G401 (cell line): ENCODE measurements at regions not wholly inside any gene's neighbourhood (a gene's known extent, or its start where the extent isn't known, plus 50 kb on each side); places are given as distances from the start of the nearest gene placed in this dataset.
"Not testable (repeated sequence)": the region's sequence is repeated elsewhere in the genome, so short reads cannot be mapped to it uniquely, and the experiment has no call there.

Source experiments
- DNase-seq: peaks from one replicate; pipeline ENCODE4 v3.0.0-alpha.2; 2015; ENCODE audit warnings: low spot score
- in situ Hi-C: cut with HindIII; loops from 2 replicates; pipeline ENCODE4 v1.10.0; 2016; ENCODE audit warnings: low sequenced_read_pairs, mixed read lengths

DNA sequence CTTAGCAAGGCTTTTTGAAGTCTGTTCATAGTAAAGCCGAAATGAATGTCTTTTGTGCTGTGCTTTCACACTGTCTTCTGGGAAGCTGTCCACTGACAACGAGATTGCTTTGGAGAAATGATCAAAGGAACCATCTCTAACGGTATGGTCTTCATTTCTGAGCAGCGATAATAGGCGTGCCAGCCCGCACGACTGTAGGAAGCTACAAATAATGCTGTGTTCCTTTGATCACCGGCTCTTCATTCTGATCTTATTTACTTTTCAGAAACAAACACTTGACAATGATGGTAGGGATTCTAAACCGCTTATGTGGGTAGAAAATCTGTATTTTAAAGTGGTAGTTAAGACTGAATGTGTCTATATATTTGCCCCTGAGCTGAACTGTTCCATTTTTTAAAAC lies 306.6 kb upstream of the EXOC2 start:
- in situ Hi-C loops = no loop called here
- DNase-seq = no peak

DNA sequence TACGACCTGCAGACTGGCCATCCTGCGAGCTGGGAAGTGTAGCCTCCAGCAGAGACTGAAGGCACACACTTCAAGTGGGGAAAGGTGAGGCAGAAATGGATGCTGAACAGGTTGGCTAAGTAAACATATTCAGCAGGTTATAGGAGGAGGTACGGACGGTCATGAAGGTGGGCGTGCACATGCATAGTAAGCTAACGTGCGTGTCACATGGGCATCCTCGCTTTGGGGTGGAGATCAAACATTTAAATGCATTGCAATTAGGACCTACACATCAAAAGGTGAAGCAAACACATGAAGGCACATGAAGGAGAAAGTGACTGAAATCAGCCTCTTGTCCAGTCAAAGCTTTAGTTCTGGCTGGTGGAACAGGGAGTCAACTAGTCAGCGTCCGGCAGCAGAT lies 305.6 kb upstream of the EXOC2 start:
- in situ Hi-C loops = no loop called here
- DNase-seq = no peak

DNA sequence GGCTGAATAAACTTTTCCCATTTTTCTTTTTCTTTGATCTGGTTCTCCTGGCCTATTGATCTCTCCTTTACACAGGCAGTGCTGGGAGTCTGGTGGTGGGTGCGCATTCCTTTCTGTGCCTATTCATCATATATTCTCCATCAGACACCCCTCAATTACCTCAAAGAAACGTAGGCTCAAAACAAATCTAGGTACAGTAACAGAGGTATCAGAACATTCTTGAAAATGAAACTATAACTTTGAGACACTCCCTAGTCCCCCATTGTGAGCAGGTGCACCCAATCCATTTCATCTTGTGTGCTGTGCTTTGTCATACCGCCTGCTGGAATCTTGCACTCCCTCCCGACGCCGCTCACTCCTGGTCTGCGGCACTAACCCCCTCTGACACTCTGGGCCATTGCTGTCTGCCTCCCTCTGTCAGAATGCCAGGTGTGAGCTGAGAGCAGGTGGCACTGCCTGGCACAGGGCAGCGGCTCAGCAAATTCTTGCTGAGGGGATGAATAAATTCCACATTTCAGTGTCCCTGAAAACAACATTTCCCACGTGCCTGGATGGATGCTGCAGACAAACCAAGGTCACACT lies 303.4 kb upstream of the EXOC2 start:
- peak; percentile 91 for DNase-seq
- in situ Hi-C loops = no loop called here

DNA sequence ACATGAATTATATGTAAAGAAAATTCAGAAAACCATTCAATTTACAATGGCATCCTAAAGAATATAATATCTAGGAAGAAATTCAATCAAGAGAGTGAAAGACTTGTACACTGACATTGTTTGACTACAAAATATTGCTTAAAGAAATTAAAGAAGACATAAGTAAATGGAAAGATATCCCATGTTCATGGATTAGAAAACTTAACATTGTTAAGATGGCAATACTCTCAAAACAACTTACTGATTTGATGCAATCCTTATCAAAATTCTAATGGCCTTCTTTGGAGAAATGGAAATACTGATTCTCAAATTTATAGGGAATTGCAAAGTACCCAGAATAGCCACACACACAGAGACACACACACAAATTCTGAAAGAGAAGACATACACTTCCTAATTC lies 298.3 kb upstream of the EXOC2 start:
- no peak for DNase-seq
- in situ Hi-C loops = no loop called here

DNA sequence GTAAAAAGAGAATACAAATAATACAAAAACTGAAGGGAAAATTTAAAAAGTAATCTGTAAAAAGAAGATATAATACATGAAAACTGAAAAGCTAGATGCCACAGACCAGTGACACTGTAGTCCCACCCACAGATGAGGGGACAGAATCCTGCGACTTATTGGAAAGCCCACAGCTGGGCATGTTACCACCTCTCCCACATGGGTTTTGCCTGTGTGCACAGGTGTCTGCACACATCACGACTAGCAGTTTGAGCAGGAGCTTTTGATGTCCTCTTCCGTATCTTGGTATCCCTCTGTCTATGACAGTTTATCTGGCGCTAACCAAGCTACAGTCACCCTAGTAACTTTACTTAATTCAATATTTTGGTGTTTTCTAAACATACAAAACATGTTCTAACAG lies 291.1 kb upstream of the EXOC2 start:
- in situ Hi-C loops = no loop called here
- no peak for DNase-seq

DNA sequence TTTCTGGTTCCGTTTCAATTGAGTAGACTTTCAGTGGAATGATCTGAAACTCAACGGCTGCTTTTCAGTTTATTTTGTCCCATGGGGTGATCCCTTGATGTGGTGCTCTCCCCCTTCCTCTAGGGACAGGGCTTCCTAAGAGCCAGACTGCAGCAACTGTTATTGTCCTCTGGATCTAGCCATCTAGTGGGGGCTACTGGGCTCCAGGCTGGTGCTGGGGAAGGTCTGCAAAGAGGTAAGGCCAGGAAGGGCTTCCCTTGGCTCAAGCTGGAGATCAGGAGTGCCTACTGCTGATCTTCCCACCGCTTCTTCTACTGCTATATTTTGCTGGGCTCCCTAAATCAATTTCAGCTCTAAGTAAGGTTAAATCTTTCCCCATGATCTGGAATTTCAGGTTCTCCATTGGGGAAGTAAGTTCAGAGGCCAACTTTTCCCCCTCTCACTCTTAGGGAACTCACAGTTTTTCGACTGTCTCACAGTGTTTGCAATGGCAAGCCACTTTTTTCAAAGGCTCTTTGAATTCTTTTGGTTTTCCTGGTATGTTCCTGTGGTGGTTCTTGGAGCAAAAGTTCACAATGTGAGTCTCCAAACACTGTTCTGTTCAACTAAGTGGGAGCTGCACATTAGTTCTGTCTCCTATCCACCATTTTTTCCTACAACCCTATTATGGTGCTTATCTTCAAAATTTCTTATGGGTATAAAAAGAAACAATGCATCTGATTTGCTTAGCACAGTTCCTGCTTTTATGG lies 286.2 kb upstream of the EXOC2 start:
- DNase-seq = no peak
- in situ Hi-C loops = no loop called here

DNA sequence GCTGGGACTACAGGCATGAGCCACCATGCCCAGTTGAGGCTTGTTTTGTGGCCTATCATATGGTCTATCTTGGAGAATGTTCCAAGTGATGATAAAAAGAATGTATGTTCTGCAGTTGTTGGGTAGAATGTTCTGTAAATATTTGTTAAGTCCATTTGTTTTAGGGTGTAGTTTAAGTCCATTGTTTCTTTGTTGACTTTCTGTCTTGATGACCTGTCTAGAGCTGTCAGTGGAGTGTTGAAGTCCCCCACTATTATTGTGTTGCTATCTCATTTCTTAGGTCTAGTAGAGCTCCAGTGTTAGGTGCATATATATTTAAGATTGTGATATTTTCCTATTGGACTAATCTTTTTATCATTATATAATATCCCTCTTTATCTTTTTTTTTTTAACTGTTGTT lies 284.3 kb upstream of the EXOC2 start:
- in situ Hi-C loops, DNase-seq: not testable (repeated sequence)

DNA sequence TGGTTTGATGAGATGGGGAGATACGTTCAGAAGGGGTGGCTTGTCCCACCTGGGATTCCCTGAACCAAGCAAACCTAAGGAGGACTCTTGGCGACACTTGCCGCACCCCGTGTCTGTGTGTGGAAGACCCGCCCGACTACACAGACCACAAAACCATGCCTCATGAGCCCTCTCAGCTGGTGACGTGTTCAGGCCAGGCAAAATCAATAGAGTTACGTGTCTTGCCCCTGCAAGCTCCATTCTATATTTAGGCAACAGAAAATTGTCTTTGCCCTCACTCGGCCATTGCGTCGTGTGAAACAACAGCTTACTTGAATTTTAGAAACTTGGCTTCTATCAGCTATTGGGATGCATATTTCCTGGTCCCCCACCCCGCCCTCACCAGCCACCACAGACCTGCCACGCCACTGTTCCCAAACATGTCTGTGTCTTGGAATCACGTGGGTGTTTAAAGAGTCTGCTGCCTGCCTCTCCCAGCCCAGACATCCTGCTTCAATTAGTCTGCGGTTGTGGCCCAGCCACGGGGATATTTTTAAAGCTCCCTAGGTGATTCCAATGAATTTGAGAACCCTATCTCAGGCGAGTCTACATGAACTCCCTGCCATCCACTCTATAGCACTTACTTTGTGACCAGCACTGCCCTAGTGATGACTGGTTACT lies 279.2 kb upstream of the EXOC2 start:
- DNase-seq = no peak
- in situ Hi-C loops = no loop called here

DNA sequence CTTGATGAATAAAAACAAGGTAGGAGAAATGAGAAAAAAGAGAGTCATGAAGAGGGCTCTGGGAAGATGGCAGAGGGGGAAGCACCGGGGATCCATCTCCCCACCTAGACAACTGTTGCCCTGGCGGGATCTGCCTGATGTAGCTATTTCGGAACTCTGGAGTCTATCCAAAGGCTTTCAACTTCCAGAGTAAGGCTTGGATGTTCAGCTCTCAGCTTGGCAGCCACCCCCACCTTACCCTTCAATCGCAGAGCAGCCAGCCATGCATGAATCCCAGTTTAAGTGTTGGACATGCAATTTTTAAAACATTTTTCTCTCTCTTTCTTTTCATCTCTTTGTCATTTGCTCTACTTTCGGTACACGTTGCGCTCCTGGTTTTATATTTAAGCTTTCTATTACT lies 275.9 kb upstream of the EXOC2 start:
- in situ Hi-C loops = no loop called here
- no peak for DNase-seq

DNA sequence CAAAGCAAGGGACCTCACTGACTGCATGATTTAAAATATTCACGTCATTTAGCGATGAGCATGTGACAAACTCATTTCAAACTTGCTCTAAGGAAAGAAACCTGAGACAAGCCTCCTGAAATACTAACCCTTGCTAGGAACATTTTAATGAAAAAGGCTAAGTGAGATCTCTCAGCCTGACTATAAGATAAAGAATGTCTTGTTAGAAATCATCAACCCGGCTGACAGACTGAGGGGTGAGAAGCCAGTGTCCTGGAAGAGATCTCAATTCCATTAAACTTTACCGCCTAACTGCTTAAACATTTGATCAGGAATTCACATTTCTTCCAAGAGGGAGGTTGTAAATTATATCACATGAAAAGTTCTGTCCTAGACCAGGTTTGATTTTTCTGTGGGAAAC lies 274.8 kb upstream of the EXOC2 start:
- no peak for DNase-seq
- in situ Hi-C loops = no loop called here

DNA sequence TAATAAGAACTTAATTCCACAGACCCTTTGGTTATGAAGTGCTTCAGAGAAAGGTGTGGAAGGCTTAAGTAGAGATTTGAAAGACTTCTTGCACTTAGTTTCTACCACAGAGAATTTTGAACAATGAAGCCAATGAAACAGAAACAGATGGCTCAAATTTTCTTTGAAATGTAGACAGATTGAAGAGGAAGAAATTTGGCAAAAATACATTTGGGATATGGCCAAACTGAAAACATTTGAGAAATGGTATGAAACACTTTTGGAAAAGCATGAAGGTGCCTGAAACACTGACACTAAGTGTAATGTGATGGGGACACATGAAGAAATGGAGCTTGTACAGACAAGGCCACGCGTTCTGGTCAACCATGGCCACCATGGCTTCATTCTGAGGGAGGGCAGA lies 272.4 kb upstream of the EXOC2 start:
- DNase-seq = peak; percentile 13
- in situ Hi-C loops = no loop called here

DNA sequence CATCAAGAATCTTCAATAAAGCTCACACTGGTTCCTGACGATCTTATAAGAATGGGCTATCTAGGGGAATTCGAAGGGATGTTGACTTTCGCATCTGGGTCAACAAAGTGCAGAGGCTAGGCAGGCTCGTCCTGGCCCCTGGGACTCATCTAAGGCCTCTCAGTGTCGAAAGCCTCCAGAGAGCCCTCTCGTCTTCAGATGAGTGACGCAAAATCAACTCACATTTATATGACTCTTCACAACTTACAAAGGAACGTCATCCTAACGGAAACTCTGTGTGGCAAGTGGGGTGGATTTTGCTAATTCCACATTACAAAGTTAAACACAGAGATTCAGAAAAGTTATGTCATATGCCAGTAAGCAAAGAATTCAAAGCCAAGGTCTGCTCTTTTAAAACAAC lies 270.5 kb upstream of the EXOC2 start:
- DNase-seq = no peak
- in situ Hi-C loops = no loop called here

DNA sequence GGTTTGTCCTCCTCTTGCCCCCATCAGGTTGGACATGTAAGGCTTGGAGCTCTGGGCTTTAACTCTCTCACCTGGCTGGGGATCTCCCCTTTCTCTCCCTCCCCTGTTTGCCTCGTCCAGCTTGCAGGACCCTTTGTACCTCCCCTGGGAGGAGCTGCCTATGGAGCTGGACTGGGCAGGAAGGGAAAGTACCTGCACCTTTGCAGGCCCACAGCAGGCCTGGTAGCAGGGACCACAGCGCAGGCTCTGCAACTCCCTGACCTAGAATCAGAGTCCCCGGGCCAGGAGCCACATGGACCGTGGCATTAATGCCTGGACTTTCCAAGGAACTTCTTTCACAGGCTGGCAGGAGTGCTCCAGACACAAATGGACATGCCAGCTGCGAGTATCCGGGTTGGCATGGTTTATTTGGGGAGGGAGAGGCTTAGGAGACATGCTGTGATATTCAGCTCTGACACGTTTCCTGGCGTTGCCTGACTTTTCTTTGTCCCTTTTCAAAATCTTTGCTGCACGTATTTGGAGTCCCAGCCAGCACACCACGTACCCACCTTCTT lies 268.5 kb upstream of the EXOC2 start:
- DNase-seq = peak; percentile 59
- in situ Hi-C loops = no loop called here

DNA sequence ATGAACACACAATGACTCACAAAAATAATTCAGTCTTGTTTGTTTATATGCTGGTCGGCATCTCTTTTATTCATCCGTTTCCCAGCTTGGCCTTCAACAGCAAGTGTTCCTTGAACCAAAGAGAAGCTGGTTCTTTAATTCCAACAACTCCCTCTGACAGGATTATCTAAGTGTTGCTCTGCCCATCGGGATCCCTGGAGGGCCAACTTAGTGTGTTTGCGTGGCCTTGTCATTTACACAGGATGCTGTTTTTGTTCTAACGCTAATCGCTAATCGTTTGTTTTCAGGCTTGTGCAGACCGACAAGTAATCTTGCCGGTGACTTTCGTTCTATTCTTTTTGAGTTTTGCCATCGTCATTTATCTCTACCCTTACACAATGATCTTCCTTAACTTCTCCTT lies 267.4 kb upstream of the EXOC2 start:
- no peak for DNase-seq
- in situ Hi-C loops = no loop called here

DNA sequence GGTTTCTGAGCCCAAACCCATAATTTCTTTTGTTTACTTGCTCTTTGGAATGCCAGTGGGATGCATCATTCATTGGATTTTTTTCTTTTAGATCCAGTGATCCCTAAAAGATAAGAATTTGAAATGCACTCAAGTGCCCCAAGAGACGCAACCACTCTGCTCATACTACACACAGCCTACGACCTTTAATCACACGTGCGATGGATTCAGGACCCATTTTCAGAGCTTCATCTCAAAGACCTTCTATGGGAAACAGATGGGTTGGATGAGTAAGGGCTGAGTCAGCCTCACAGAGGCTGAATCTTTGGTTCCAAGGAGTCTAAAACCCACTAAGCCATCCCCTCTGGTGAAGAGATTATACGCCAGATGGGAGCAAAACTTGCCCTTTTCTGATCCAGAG lies 265.5 kb upstream of the EXOC2 start:
- in situ Hi-C loops = no loop called here
- DNase-seq = no peak

DNA sequence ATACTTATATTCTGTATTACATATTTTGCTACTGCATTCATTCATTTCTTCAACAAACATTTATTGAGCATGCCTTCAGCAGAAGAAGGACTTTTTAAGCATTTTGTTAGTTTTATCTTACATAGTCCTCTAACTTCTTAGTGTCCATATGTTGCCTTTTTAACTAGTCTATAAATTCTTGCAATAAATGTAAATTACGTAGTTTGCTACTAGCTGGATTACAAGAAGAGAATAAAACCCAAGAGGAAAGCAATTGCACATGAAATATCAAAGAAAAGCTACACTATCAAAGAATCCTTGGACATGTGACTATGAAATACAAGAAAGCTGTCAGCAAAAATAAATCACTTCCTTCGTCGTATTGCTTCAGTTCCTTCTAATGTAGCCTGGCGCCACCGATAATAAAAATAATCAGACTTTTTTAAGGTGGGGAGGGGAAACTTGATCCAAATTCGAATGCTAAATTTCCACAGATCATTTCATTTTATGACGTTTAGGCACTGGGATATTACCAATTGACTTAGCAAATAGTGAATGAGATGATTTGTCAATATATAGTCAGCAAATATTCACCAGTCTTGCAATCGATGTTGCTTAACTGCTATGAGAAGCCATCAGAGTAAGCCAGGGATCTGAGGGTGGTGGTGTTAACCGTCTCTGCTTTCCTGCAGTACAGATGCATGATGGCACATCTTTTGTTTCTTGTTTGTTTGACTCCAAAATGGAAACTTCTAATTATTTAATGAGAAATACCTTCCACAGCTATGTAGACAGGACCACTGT lies 258.7 kb upstream of the EXOC2 start:
- DNase-seq = no peak
- in situ Hi-C loops = no loop called here

DNA sequence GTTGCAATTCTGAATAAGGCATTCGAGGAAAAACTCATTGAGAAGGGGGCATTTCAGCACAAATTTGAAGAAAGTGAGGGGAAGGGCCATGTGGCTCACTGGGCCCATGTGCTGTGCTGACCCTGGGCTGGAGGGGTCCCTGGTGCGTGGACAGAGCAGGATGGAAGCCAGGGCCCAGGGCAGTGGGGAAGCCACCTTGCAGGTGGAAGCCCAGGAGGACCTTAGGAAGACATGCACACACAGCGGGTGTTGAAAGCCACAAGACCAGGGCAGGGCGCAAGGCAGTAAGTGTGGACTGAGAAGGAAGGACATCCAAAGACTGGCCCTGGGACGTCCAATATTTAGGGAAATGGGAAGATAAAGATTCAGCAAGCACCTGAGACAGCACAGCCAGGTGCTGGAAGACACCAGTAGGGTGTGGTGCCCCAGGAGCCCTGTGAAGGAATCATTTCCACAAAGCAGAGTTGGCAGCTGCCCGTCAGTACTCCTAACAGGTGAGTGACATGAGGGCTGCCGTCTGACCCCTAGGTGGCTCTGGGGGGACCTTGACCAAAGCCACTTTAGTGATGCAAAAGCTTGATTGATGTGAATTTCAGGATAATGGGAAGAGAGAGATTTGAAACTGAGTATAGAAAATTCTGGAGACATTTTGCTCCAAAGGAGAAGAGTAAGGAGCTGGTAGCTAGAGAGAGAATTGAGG lies 254.4 kb upstream of the EXOC2 start:
- in situ Hi-C loops = no loop called here
- DNase-seq = no peak

DNA sequence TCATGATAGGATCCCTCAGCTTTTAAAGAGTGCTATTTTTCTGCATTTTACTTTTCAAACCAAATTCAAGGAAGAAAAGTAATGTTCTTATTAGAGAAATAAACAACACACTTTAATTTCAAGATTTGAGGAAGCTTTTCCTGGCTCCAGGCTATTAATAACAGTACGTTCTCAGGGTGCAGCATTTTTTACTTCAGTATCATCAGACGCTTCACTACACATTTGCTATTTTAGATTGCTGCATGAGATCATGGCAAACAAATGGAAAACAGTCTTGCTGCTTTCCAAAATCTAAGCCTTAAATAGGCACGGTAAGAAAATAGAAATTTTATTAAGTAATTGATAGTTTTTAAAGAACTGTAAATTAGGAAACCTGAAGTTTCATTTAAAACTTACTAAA lies 253.6 kb upstream of the EXOC2 start:
- no peak for DNase-seq
- in situ Hi-C loops = no loop called here

DNA sequence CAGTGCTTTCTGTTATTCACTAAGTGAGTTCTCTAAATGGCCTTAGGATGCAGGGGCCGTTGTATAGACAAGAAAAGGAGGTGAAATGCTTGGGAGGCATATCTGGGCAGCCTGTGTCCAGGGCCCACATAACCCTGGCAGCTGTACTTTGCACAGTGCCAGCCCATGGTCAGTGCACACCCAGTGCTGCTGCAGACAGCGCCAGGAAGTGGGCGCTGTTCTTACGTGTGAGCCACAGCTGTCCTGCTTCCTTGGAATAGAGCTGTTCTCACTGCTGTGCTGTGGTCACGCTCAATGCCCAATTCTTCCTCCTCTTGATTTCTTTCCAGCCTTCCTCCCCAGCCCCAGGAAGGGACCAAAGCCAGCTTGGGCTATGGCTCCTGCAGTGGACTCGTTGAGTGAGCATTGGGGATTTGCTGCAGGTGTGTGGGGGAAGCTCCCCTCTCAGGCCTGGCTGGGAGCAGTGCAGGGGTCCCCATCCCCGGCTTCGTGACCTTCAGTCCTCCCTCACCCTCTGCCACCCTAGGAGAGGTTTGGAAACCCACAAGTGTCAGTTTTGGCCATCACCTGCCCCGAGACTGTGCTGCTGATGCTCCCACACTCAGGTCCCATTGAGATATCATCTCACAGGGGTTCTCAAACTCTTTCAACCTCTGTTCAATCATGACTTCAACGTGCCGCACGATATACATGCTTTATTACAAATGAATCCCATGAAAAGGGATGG lies 246.8 kb upstream of the EXOC2 start:
- in situ Hi-C loops = no loop called here

More for the DNA sequence above, 246.8 kb upstream of the EXOC2 start:
- no peak for DNase-seq
